ENCODE measurements at regions not wholly inside any gene's neighbourhood (a gene's known extent, or its start where the extent isn't known, plus 50 kb on each side); places are given as distances from the start of the nearest gene placed in this dataset.

- H3K4me3 ChIP-seq (ENCODE audit: low read depth, low read length) = no peak overlapping the region
- DNase-seq (ENCODE audit: low read depth) = no peak
- TF ChIP-seq, protein P1, sequence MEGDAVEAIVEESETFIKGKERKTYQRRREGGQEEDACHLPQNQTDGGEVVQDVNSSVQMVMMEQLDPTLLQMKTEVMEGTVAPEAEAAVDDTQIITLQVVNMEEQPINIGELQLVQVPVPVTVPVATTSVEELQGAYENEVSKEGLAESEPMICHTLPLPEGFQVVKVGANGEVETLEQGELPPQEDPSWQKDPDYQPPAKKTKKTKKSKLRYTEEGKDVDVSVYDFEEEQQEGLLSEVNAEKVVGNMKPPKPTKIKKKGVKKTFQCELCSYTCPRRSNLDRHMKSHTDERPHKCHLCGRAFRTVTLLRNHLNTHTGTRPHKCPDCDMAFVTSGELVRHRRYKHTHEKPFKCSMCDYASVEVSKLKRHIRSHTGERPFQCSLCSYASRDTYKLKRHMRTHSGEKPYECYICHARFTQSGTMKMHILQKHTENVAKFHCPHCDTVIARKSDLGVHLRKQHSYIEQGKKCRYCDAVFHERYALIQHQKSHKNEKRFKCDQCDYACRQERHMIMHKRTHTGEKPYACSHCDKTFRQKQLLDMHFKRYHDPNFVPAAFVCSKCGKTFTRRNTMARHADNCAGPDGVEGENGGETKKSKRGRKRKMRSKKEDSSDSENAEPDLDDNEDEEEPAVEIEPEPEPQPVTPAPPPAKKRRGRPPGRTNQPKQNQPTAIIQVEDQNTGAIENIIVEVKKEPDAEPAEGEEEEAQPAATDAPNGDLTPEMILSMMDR (conservative IDR thresholded peaks at IDR 0.05; ENCODE audit: low read depth, low read length) = no peak
Observed at GRCh38 chr6:92125681-92126080, 1293.7 kb downstream of the EPHA7 start.

- TF ChIP-seq, protein P1 (conservative IDR thresholded peaks at IDR 0.05; ENCODE audit: low read depth, low read length) = no peak
- no peak overlapping the region for H3K4me3 ChIP-seq (ENCODE audit: low read depth, low read length)
- no peak for DNase-seq (ENCODE audit: low read depth)
Observed at GRCh38 chr6:92124200-92124651, 1295.1 kb downstream of the EPHA7 start.

- TF ChIP-seq, protein P1 (conservative IDR thresholded peaks at IDR 0.05; ENCODE audit: low read depth, low read length) = peak; percentile 66
- no peak overlapping the region for H3K4me3 ChIP-seq (ENCODE audit: low read depth, low read length)
- no peak for DNase-seq (ENCODE audit: low read depth)
Observed at GRCh38 chr6:92122746-92123145, 1296.6 kb downstream of the EPHA7 start.

GRCh38 chr6:92121228-92121627 is 1298.1 kb downstream of the EPHA7 start:
- TF ChIP-seq, protein P1 (conservative IDR thresholded peaks at IDR 0.05; ENCODE audit: low read depth, low read length) = no peak
- DNase-seq (ENCODE audit: low read depth) = no peak

DNA sequence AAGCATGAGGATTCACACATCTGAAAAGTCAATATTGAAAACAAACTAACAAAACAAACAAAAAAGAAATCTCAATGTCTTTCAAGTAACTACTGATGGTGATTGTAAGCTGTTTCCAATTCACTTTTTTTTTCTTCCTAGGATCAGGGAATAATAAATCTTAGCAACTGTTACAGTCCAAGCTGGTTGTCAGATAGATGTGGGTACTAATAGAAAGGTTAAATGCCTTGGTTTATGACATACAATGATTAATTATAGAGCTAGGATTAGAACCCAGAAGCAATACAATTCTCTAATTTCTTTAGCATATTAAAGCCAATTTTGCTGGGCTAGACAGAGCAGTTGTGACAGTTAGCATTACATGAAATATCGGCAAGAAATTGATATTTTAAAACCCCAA is 1301.6 kb downstream of the EPHA7 start:
- no peak for DNase-seq (ENCODE audit: low read depth)
- H3K4me3 ChIP-seq (ENCODE audit: low read depth, low read length) = no peak overlapping the region
- TF ChIP-seq, protein P1 (conservative IDR thresholded peaks at IDR 0.05; ENCODE audit: low read depth, low read length) = no peak

More at GRCh38 chr6:92121228-92121627, 1298.1 kb downstream of the EPHA7 start:
- H3K4me3 ChIP-seq (ENCODE audit: low read depth, low read length) = no peak overlapping the region

DNA sequence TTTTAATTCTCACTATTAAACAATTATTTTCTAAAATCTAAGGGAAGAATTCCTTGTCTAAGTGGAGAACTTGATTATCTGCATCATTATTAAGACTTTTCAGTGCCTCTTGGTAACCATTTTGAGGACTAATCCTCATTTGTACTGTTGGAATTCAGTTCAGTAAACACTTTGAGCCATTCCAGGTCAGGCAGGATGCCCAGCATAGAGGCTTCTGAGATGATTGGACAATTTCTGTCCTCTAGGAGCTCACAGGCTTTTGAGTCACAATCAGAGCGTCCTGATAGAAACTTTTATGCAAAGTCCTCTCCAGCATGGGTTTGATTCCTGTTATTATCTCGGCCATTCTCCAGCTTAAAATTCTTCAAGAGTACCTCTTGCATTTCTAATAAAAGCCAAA is 1304.6 kb downstream of the EPHA7 start:
- no peak overlapping the region for H3K4me3 ChIP-seq (ENCODE audit: low read depth, low read length)
- no peak for DNase-seq (ENCODE audit: low read depth)
- TF ChIP-seq, protein P1 (conservative IDR thresholded peaks at IDR 0.05; ENCODE audit: low read depth, low read length) = no peak

DNA sequence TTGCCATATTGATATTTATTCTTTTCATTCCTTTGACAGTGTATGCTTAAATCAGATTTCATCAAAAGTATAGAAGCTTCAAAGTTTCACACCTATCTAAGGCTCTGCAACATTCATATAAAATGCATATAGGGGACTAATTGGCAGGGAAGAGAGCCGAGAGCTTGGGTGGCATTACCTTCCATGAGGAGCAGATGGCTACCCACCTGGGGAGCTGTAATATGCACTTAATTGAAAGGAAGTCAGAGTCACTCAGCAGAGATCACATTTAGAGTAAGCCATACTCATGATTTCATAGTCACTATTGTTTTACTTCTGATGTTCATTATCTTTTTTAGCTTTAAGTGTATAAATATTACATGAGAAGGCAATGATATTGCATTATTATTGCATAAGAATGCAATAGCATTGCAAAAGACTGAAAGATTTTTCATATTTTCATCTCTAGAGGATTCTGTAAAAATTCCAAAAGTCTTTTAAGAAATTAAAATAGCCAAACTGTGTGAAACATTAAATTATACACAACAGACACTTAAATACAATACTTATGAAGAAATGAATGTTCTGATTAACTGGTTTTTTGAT is 1305.2 kb downstream of the EPHA7 start:
- no peak overlapping the region for H3K4me3 ChIP-seq (ENCODE audit: low read depth, low read length)
- TF ChIP-seq, protein P1 (conservative IDR thresholded peaks at IDR 0.05; ENCODE audit: low read depth, low read length) = no peak
- no peak for DNase-seq (ENCODE audit: low read depth)

Measured in epithelial cell of proximal tubule (primary cell).